ENCODE measurements at regions not wholly inside any gene's neighbourhood (a gene's known extent, or its start where the extent isn't known, plus 50 kb on each side); places are given as distances from the start of the nearest gene placed in this dataset.
"Not testable (repeated sequence)": the region's sequence is repeated elsewhere in the genome, so short reads cannot be mapped to it uniquely, and the experiment has no call there.

DNA sequence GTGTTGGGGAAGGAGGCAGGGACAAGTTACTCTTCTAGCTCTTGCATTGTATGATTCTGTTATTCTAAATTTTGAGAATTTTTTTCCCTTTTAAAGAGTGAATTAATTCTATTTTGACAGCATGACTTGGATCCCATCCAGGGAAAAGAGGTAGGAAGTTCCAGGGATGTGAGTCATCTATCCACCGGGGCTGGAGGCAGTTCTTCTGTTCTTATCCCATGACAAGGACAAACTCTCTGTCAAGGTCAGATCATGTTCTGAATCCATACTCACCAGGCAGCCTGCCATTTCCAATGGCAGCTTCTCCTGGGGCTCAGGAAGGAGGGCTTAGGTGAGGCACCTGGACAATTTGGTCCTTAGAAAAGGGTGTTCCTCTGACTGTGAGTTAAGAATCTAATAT lies 132.0 kb upstream of the MED14 start:
- H3K36me3 ChIP-seq (ENCODE audit: insufficient read depth, low read length): no peaks in the 10 kb centered on the region
- H3K79me2 ChIP-seq (ENCODE audit: control insufficient read depth, insufficient read depth, low read length, unreplicated experiment): no peaks in the 10 kb centered on the region
- no peaks in the 10 kb centered on the region for H3K27me3 ChIP-seq (ENCODE audit: insufficient read depth, low read length)
- H3K27ac ChIP-seq (ENCODE audit: low read depth, low read length): peak overlapping the region; percentile 49
- H2AFZ ChIP-seq (ENCODE audit: low read length, unreplicated experiment): no peak overlapping the region
- H3K4me1 ChIP-seq (ENCODE audit: control insufficient read depth, insufficient read depth, low read length, unreplicated experiment): peaks cover 20% of the 10 kb centered on the region
- H3K4me3 ChIP-seq (ENCODE audit: low read depth, low read length): no peak overlapping the region

DNA sequence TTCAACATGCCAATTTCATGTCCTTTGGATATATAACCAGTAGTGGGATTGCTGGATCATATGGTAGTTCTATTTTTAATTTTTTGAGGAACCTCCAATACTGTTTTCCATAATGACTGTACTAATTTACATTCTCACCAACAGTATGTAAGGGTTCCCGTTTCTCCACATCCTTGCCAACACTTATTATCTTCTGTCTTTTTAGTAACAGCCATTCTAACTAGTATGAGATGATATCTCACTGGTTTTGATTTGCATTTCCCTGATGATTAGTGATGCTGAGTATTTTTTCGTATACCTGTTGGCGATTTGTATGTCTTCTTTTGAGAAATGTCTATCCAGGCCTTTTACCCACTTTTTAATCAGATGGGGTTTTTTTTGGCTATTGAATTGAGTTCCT lies 133.5 kb upstream of the MED14 start:
- H3K27ac ChIP-seq (ENCODE audit: low read depth, low read length): no peak overlapping the region
- H2AFZ ChIP-seq (ENCODE audit: low read length, unreplicated experiment): no peak overlapping the region
- no peaks in the 10 kb centered on the region for H3K79me2 ChIP-seq (ENCODE audit: control insufficient read depth, insufficient read depth, low read length, unreplicated experiment)
- H3K27me3 ChIP-seq (ENCODE audit: insufficient read depth, low read length): no peaks in the 10 kb centered on the region
- H3K4me3 ChIP-seq (ENCODE audit: low read depth, low read length): no peak overlapping the region
- peaks cover 20% of the 10 kb centered on the region for H3K4me1 ChIP-seq (ENCODE audit: control insufficient read depth, insufficient read depth, low read length, unreplicated experiment)
- no peaks in the 10 kb centered on the region for H3K36me3 ChIP-seq (ENCODE audit: insufficient read depth, low read length)

DNA sequence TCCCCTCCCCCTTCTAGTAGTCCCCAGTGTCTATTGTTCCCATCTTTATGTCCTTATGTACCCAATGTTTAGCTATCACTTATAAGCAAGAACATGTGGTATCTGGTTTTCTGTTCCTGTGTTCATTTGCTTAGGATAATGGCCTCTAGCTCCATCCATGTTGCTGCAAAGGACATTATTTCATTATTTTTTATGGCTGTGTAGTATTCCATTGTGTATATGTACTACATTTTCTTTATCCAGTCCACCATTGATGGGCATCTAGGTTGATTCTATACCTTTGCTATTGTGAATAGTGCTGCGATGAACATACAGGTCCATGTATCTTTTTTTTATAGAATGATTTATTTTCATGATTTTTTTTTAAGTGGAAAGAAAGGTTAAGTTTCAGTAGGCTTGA lies 135.6 kb upstream of the MED14 start:
- not testable (repeated sequence) for H3K27ac ChIP-seq (ENCODE audit: low read depth, low read length); H3K79me2 ChIP-seq (ENCODE audit: control insufficient read depth, insufficient read depth, low read length, unreplicated experiment); H2AFZ ChIP-seq (ENCODE audit: low read length, unreplicated experiment)

DNA sequence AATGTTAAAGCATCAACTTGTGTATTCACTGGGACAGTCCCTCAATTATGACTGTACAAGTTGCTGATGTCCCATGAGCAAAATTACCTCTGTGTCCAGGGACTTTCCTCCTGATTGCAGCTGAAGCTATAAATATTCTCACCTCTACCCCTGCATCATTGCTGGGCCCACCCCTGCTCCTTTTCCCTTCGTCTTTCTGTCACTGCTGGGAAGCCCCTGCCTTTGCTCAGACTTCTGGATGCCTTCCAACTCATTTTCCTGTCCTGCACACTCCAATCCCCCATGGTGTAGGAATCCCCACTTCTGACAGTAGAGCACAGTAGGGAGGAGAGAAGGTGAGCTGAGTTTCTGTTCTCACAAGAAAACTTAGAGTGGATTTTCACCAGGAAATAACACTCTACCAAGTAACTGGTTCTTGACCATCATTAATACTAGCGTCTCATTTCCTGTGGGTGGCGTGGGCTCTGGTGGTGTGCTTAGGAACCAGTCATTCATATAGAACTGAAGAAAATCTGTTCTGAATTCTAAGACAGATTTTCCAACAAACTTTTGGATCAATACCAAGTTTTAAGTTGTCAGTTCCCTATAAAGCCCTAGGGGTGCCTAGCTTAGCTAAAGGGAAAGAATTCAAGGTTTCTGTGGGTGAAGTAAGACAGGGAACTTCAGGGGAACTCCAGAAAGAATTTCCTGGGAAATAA lies 136.2 kb upstream of the MED14 start:
- Histone ChIP-seq H3K4me1 (ENCODE audit: control insufficient read depth, insufficient read depth, low read length, unreplicated experiment) (peaks cover 20% of the 10 kb centered on the region), H3K27ac (ENCODE audit: low read depth, low read length) (peak overlapping the region; percentile 55; the same call in 1 of the 2 replicates), H3K4me3 (ENCODE audit: low read depth, low read length) (no peak overlapping the region), H3K79me2 (ENCODE audit: control insufficient read depth, insufficient read depth, low read length, unreplicated experiment) (no peaks in the 10 kb centered on the region), H2AFZ (ENCODE audit: low read length, unreplicated experiment) (no peak overlapping the region), H3K36me3 (ENCODE audit: insufficient read depth, low read length) (no peaks in the 10 kb centered on the region), H3K27me3 (ENCODE audit: insufficient read depth, low read length) (no peaks in the 10 kb centered on the region)

More for the DNA sequence above, 135.6 kb upstream of the MED14 start:
- H3K4me3 ChIP-seq (ENCODE audit: low read depth, low read length); H3K36me3 ChIP-seq (ENCODE audit: insufficient read depth, low read length); H3K27me3 ChIP-seq (ENCODE audit: insufficient read depth, low read length): not testable (repeated sequence)
- H3K4me1 ChIP-seq (ENCODE audit: control insufficient read depth, insufficient read depth, low read length, unreplicated experiment): peaks cover 20% of the 10 kb centered on the region

DNA sequence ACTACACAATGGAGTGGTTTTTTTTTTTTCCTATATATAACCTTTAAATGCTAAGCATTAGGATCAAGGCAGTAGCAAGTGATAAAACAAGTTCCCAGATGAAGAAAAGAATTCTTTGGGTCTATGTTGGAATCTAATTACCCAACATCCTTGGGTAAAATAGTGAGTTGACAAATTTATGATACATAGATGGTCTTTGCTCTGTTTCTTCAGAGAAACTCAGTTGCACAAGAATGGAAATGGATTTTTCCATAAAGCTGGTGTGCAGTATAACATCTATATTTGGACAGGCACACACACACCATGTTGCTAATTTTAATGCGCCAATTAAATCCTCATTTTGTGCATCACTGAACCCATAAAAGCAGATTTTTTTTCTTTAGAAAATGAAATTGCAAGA lies 137.0 kb upstream of the MED14 start:
- no peaks in the 10 kb centered on the region for H3K79me2 ChIP-seq (ENCODE audit: control insufficient read depth, insufficient read depth, low read length, unreplicated experiment)
- H3K4me1 ChIP-seq (ENCODE audit: control insufficient read depth, insufficient read depth, low read length, unreplicated experiment): peaks cover 11% of the 10 kb centered on the region
- no peak overlapping the region for H3K27ac ChIP-seq (ENCODE audit: low read depth, low read length)
- H3K27me3 ChIP-seq (ENCODE audit: insufficient read depth, low read length): no peaks in the 10 kb centered on the region
- H3K36me3 ChIP-seq (ENCODE audit: insufficient read depth, low read length): no peaks in the 10 kb centered on the region
- H2AFZ ChIP-seq (ENCODE audit: low read length, unreplicated experiment): no peak overlapping the region
- no peak overlapping the region for H3K4me3 ChIP-seq (ENCODE audit: low read depth, low read length)

DNA sequence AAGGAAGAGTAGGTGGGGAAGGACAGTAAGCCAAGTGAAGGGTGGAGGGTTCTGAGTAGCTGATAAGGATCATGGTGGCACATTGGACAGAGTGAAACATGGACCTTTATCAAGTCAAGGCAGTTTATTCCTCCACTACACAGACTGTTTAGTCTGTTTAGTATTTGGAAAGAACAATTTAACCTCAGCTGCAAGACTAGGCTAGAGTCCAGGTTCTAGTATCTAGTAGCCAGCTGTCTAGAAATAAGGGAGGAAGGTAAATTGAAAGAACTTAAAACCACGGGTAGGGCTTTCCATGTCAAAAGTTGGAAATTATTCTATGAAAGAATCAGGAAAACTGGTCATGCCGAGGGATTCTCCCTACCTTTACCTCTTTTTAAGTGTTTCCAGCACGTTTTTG lies 140.1 kb upstream of the MED14 start:
- no peak overlapping the region for H3K4me3 ChIP-seq (ENCODE audit: low read depth, low read length)
- H3K27ac ChIP-seq (ENCODE audit: low read depth, low read length): no peak overlapping the region
- no peak overlapping the region for H2AFZ ChIP-seq (ENCODE audit: low read length, unreplicated experiment)
- no peaks in the 10 kb centered on the region for H3K36me3 ChIP-seq (ENCODE audit: insufficient read depth, low read length)
- no peaks in the 10 kb centered on the region for H3K79me2 ChIP-seq (ENCODE audit: control insufficient read depth, insufficient read depth, low read length, unreplicated experiment)
- peaks cover 13% of the 10 kb centered on the region for H3K4me1 ChIP-seq (ENCODE audit: control insufficient read depth, insufficient read depth, low read length, unreplicated experiment)
- H3K27me3 ChIP-seq (ENCODE audit: insufficient read depth, low read length): no peaks in the 10 kb centered on the region

DNA sequence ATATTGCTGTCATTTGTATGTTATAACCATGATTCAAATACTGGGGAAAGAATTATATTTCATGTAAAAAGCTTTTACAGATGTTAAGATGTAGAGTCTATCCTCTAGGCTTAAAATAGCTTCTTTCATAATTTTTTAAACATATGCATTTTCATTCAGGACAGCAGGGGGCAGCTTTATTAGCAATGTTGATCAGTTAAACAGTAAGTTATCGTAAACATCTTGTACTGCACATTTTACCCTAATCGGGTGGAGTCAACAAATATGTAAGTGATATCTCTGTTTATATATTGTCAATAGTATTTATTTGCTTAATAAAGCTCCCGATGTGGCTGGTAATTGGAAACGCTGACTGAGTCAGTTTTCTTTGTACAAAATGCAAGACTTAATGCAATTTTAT lies 142.5 kb upstream of the MED14 start:
- no peaks in the 10 kb centered on the region for H3K27me3 ChIP-seq (ENCODE audit: insufficient read depth, low read length)
- peaks cover 5% of the 10 kb centered on the region for H3K4me1 ChIP-seq (ENCODE audit: control insufficient read depth, insufficient read depth, low read length, unreplicated experiment)
- H3K79me2 ChIP-seq (ENCODE audit: control insufficient read depth, insufficient read depth, low read length, unreplicated experiment): no peaks in the 10 kb centered on the region
- peak overlapping the region; percentile 61; the same call in 1 of the 2 replicates for H3K4me3 ChIP-seq (ENCODE audit: low read depth, low read length)
- H2AFZ ChIP-seq (ENCODE audit: low read length, unreplicated experiment): peak overlapping the region; percentile 81
- H3K36me3 ChIP-seq (ENCODE audit: insufficient read depth, low read length): no peaks in the 10 kb centered on the region
- no peak overlapping the region for H3K27ac ChIP-seq (ENCODE audit: low read depth, low read length)

DNA sequence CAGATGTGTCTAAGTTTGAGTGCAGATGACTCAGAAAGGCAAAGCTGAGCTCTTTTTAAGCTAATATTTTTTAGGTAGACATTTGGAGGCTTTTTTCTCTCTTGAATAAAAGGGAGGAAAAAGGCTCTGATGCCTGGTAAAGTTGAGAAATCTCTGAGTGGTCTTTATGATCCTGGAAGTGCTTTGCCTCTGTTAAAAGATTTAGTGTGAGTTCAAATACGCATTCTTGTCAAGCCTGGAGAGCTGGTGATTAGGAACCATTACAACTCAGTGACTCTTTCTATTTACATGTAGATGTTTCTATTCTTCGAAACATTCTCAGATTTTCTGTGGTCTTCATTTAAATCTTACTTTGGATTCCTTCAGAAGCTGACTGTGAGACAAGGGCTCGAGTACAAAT lies 143.4 kb upstream of the MED14 start:
- H3K4me1 ChIP-seq (ENCODE audit: control insufficient read depth, insufficient read depth, low read length, unreplicated experiment): peaks cover 5% of the 10 kb centered on the region
- H3K36me3 ChIP-seq (ENCODE audit: insufficient read depth, low read length): no peaks in the 10 kb centered on the region
- no peak overlapping the region for H3K27ac ChIP-seq (ENCODE audit: low read depth, low read length)
- no peak overlapping the region for H3K4me3 ChIP-seq (ENCODE audit: low read depth, low read length)
- peak overlapping the region; percentile 68 for H2AFZ ChIP-seq (ENCODE audit: low read length, unreplicated experiment)
- no peaks in the 10 kb centered on the region for H3K79me2 ChIP-seq (ENCODE audit: control insufficient read depth, insufficient read depth, low read length, unreplicated experiment)
- no peaks in the 10 kb centered on the region for H3K27me3 ChIP-seq (ENCODE audit: insufficient read depth, low read length)

DNA sequence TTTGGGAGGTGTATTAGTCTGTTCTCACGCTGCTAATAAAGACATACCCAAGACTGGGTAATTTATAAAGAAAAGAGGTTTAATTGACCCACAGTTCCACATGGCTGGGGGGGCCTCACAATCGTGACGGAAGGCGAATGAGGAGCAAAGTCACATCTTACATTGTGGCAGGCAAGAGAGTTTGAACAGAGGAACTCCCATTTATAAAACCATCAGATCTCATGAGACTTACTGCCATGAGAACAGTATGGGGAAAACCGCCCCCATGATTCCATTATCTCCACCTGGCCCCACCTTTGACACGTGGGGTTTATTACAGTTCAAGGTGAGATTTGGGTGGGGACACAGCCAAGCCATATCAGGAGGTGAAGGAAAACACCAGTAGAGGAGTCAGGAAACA lies 143.8 kb upstream of the MED14 start:
- H3K27ac ChIP-seq (ENCODE audit: low read depth, low read length); H3K36me3 ChIP-seq (ENCODE audit: insufficient read depth, low read length); H3K4me3 ChIP-seq (ENCODE audit: low read depth, low read length); H3K4me1 ChIP-seq (ENCODE audit: control insufficient read depth, insufficient read depth, low read length, unreplicated experiment); H3K79me2 ChIP-seq (ENCODE audit: control insufficient read depth, insufficient read depth, low read length, unreplicated experiment); H3K27me3 ChIP-seq (ENCODE audit: insufficient read depth, low read length); H2AFZ ChIP-seq (ENCODE audit: low read length, unreplicated experiment): not testable (repeated sequence)

DNA sequence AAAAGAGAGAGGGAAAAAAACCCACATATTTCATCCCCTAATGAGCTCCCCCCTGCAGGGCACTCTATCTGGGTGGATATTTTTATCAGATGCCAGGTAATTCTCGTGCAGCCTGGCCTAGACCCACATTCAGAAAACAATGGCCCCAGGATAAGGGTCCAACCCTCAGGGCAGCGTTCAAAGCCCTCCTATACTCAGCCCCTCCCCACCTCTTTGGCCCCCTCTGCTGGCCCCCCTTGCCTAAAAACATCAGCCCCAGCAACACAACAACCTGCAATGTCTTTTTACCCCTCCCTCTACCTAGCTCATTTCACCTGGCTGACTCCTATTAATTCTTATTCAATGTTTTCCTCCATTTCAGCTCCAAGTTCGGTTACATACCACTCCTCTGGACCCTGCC lies 145.4 kb upstream of the MED14 start:
- Histone ChIP-seq H3K4me3 (ENCODE audit: low read depth, low read length) (no peak overlapping the region), H2AFZ (ENCODE audit: low read length, unreplicated experiment) (no peak overlapping the region), H3K79me2 (ENCODE audit: control insufficient read depth, insufficient read depth, low read length, unreplicated experiment) (no peaks in the 10 kb centered on the region), H3K4me1 (ENCODE audit: control insufficient read depth, insufficient read depth, low read length, unreplicated experiment) (peaks cover 5% of the 10 kb centered on the region), H3K27ac (ENCODE audit: low read depth, low read length) (no peak overlapping the region), H3K36me3 (ENCODE audit: insufficient read depth, low read length) (no peaks in the 10 kb centered on the region), H3K27me3 (ENCODE audit: insufficient read depth, low read length) (no peaks in the 10 kb centered on the region)

DNA sequence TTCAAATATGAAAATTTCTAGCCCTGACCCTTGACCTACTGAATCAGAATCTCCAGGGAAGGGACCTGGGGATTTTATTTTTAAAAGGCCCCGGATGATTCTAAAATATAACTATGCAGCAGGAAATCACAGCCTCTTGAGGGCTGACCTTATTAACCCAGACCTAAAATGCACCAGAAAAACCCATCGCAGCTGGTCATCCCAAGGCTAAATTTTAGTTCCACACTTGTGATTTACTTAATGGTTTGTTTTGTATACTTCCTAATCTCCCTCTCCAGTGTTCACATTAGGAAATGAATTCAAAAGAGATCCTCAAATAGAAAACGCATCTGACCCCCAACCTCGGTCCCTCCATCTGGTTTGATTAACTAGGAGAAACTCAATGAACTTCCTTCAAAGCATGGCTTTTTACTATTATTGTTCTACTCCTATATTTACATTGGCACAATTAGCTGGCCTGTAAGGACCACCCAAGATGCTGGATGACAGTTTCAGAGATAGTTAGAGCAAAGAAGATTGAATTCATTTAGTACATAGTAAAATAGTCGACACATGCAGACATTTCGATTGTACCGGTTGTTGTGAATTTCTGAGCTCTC lies 147.8 kb upstream of the MED14 start:
- H3K4me3 ChIP-seq (ENCODE audit: low read depth, low read length): no peak overlapping the region
- H3K27ac ChIP-seq (ENCODE audit: low read depth, low read length): no peak overlapping the region
- H3K27me3 ChIP-seq (ENCODE audit: insufficient read depth, low read length): no peaks in the 10 kb centered on the region
- no peaks in the 10 kb centered on the region for H3K79me2 ChIP-seq (ENCODE audit: control insufficient read depth, insufficient read depth, low read length, unreplicated experiment)
- H2AFZ ChIP-seq (ENCODE audit: low read length, unreplicated experiment): no peak overlapping the region
- H3K36me3 ChIP-seq (ENCODE audit: insufficient read depth, low read length): no peaks in the 10 kb centered on the region
- peaks cover 3% of the 10 kb centered on the region for H3K4me1 ChIP-seq (ENCODE audit: control insufficient read depth, insufficient read depth, low read length, unreplicated experiment)
